ENCODE measurements at regions not wholly inside any gene's neighbourhood (a gene's known extent, or its start where the extent isn't known, plus 50 kb on each side); places are given as distances from the start of the nearest gene placed in this dataset.

- no peak for DNase-seq
Observed at GRCh38 chr13:61766667-61767058, 351.0 kb upstream of the PCDH20 start.

DNA sequence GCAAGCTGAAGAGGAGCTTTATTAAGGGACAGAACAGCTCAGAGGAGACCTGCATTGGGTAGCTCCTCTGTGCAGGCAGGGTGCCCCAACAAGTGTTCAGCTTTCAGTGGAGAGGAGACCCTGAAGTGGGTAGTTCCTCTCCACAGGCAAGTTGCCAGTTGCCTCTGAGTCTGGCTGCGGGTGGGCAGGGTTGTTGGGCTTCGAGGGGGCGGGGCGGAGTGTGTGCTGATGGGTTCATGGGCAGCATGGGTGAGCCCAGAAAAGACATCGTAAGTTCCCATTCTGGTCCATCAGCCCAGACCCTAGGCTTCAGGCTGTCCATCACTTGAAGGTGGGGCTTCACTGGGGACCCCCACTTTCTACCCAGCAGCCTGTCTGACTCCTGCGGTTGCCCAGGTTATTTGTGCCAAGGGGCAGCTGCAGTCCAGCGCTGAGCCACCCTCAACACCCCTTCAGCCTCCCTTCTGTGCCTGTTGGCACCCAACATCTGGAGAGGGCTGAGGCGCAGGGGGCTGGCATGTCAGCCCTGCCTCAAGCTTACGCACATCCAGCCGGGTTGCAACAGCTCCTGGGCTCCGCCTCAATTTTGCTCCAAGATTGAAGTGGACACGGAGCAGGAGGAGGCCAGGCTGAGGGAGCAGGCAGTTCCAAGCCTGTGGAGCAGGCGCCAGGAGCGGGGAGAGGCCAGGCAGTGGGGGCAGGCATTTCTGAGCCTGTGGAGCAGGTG, 350.5 kb upstream of the PCDH20 start:
- no peak for DNase-seq

- no peak for DNase-seq
Observed at GRCh38 chr13:61765181-61765742, 349.6 kb upstream of the PCDH20 start.

DNA sequence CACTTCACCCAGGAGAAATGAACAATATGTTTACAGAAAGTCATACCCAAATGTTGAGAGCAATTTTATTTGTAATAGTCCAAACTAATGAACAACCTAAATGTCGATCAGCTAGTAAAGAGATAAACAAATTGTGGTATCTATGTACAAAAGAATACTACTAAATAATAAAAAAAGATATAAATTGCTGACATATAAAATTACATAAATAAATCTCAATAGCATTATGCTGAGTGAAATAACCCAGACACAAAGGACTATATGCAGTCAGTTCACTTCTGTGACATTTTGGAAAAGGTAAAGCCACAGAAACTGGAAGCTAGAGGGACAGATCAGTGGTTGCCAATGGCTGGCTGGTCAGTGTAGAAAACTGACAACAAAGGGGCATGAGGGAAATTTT, 346.0 kb upstream of the PCDH20 start:
- no peak for DNase-seq

DNA sequence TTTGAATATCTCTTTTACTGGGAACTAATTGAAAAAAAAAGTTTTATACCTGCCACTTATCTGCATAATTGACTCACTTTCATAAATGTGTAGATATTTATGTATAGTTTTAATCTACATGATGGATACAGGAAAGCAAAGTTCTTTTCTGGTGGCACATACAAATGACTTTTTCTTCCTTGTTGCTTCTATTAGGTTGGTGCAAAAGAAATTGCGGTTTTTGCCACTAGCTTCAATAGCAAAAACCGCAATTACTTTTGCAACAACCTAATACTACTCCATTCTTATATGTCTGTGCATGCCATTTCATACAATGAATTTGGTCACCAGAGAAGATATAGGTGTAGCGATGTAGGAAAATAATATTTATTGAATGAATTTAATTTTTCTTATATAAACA, 344.5 kb upstream of the PCDH20 start:
- DNase-seq, result no peak

GRCh38 chr13:61756031-61756430, 340.4 kb upstream of the PCDH20 start:
- no peak for DNase-seq

- DNase-seq, result no peak
Observed at GRCh38 chr13:61751039-61751438, 335.4 kb upstream of the PCDH20 start.

DNA sequence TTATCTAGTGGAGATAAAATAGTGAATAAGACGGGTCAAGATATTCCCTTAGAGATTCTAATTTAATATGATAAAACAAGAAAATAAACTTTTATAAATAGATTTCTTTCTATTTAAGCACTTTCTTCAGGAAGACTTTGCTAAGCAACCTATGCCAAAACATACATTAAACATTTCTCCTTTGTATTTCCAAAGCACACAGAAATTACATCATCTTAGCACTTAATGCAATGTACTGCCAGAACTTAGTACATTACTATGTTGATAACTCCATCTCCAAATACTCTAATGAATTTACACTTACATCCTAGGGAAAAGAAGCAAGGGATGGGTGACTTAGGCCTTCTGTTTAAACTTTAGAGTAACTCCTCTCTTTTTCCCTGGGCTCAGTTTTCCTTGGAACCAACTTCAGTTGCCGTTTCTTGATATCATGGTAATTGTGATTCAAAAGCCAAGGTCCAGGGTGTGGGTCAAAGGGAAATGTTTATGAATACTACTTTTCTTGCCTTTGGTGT, 322.6 kb upstream of the PCDH20 start:
- DNase-seq, result no peak

DNA sequence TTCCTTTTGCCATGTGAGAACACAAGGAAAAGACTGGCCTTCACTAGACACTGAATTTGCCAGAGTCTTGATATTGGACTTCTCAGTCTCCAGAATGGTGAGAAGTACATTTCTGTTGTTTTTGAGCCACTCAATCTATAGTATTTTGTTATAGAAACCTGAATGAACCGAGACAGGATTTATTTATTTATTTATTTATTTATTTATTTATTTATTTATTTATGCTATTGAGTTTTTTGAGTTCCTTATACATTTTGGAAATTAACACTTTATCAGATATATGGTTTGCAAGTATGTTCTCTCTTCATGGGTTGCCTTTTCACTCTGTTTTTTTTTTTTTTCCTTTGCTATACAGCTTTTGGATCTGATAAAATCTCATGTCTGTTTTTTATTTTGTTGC, 319.0 kb upstream of the PCDH20 start:
- no peak for DNase-seq

GRCh38 chr13:61728471-61728870, 312.8 kb upstream of the PCDH20 start:
- peak; percentile 69 for DNase-seq

- DNase-seq, result no peak
Observed at GRCh38 chr13:61727767-61728166, 312.1 kb upstream of the PCDH20 start.

GRCh38 chr13:61725806-61726205, 310.2 kb upstream of the PCDH20 start:
- DNase-seq, result no peak

GRCh38 chr13:61722119-61722518, 306.5 kb upstream of the PCDH20 start:
- DNase-seq, result no peak

GRCh38 chr13:61712621-61713020, 297.0 kb upstream of the PCDH20 start:
- DNase-seq, result no peak

GRCh38 chr13:61709258-61709657, 293.6 kb upstream of the PCDH20 start:
- no peak for DNase-seq

DNA sequence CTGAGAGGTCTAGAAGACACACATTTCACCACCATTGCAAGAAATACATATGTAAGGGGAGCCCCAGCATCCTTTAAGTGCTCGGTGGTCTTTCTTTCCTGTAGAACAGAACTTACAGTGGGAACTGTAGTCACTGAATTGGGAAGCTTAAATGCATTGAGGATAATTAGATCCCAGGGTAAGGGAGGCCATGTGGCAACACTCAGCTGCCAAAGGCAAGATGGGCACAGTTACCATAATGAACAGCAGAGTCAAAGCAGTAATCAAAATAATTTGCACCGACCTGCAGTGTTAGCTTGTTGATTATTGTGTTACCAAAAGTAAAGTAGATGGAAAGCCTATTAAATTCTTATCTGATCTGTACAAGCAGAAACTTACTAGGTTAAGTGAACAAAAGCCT, 291.2 kb upstream of the PCDH20 start:
- no peak for DNase-seq

DNA sequence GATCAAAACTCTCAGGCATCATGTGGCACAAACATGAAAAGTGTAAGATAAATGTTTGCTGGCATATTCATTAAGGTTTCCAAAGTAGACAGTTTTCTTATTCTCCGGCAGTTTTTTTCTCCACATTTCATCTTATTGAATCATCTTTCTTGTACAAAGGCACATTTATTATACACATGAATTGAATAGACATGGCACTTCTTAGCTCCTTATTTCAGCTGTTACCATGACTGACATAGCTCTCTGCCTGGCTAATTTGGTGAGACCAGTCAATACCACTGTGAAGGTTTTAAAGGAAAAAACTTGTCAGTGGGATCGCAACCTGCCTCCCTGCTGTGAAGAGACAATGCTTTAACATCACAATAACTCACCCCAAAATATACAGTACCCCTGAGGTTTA, 285.0 kb upstream of the PCDH20 start:
- DNase-seq, result no peak

DNA sequence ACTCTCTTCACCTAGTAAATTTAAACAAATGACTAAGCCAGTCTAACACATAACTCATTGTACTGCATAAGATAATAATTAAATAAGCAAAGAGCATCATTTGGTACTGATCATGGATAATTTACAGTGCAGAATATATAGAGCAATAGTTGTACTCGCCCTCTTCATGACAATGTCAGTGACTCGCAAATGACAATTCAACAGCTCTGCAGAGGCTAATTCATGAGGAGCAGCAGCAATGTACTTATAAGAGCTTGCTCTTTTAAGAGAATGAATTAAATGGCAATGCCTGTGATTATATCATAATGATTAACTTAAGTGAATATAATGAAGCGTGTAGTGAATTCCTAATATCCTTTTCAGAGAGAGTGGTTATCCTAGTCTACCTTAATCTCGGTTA, 284.5 kb upstream of the PCDH20 start:
- no peak for DNase-seq

DNA sequence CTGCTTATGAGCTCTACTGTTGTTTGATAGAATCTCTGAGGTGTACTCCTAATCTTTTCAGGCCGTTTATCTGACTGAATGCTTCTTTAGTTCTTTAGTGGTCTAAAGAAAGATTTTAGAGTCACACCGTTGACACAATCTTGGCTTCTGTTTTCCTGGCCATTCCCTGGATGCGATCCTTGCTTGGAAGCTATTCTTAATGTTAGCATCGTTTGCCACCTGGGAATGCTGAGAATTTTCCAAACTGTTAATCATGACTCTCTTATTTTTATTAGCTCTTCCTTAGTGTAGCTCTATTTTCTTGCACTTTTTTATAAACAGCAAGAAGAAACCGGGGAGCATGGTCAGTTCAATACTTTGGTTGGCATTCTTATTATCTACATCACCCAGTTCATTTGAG, 281.0 kb upstream of the PCDH20 start:
- peak; percentile 16 for DNase-seq

- no peak for DNase-seq
Observed at GRCh38 chr13:61695147-61695546, 279.5 kb upstream of the PCDH20 start.

DNA sequence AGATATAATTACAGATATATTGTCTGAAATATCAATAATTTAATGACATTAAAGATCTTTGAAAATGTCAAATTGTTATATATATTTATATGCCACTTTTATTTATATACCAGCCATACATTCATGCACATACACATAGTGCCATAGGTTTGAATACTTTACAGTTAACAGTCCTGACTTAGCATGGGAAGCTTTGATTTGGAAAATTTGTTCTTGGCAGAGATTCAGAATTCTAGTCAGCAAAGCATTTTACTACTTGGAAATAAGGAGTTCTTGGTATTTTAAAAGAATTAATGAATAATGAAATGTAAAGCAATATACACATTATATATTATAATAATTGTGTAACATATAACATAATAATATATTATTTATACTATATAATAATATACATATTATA, 277.0 kb upstream of the PCDH20 start:
- DNase-seq, result no peak

GRCh38 chr13:61685682-61686012, 270.0 kb upstream of the PCDH20 start:
- peak; percentile 26 for DNase-seq

- DNase-seq, result no peak
Observed at GRCh38 chr13:61684976-61685681, 269.5 kb upstream of the PCDH20 start.

- no peak for DNase-seq
Observed at GRCh38 chr13:61672756-61673155, 257.1 kb upstream of the PCDH20 start.

Measured in hindlimb muscle (tissue), 1 donor.